Stimulated activated CD4-positive, alpha-beta T cell treated with anti-CD3 and anti-CD28 coated beads, TNF-alpha, amount 100 ng/mL, for 4 hours (primary cell): ENCODE measurements at regions not wholly inside any gene's neighbourhood (a gene's known extent, or its start where the extent isn't known, plus 50 kb on each side); places are given as distances from the start of the nearest gene placed in this dataset.

Experiments
- DNase-seq, 3 experiments: peaks; one replicate each; pipeline ENCODE4 v3.0.0-alpha.2; 2020; ENCODE audit warnings: low read depth in 3 of 3

DNA sequence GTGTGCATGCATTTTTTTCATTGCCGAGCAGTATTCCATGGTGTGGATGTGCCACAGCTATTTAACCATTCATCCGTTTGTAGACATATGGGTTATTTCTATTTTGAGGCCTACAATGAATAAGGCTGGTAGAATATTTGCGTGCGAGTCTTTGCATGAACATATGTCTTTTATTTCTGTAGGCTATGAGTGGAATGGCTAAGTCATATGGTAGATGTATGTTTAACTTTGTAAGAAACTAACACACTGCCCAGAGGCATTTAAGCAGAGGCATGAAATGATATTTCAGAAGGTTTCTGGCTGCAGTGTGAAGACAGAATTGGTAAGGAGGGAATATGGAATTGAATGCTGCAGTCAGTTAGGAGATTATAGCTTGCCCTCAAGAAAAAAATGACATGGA is 457.4 kb upstream of the CDH4 start:
- DNase-seq = no peak

DNA sequence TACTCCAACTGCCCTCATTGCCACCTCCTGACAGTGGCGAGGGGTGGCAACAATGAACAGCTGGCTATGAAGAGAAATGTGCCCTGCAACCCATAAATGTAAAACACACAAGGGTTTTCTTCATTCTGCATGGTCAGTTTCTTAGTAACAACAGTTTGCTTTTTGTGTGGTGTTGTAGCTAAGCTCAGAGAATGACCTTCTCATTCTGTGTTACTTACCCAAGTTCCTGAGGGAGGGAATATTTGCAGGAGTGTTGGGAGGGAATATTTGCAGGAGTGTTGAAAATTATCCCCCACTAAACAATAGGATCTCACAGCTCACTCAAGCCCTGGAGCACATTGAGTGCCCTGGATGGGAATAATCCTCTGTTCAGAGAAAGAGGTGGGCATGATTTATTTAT is 456.4 kb upstream of the CDH4 start:
- DNase-seq = no peak

DNA sequence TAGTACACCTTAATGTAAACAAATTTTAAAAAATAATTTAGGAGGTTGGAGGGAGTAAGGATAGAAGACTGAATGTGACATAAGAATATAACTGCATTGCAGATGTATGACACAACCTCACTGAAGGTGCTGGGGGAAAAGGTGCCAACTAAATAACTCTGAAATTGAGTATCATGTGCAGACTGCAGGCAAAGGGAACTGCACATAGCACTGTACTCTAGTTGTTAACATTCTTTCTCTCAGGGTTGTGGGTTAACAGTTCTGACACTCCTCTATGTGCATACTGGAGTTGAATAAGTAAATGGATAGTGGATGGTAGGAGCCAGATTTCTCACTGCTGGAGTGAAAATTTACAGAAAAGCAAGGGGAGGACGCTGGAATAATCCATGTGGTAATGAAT is 451.9 kb upstream of the CDH4 start:
- no peak for DNase-seq

DNA sequence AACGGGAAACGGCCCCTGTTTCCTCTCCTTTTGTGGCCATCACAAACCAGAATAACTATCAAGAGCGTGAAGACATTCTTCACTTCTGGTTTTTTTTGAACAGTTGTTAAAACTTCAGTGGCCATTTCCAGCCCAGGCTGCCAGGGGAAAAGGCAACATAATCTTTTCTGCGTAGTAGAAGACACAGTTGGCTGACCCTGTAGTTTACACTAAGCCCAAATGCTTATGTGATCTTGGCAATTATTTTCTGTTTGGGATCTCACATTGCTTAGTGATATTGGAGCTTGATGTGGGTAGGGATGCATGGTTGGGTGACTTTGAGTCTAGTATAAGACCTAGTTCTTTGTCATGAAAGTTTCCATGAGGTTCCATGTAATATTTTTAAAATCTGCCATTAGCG is 449.4 kb upstream of the CDH4 start:
- DNase-seq = no peak

DNA sequence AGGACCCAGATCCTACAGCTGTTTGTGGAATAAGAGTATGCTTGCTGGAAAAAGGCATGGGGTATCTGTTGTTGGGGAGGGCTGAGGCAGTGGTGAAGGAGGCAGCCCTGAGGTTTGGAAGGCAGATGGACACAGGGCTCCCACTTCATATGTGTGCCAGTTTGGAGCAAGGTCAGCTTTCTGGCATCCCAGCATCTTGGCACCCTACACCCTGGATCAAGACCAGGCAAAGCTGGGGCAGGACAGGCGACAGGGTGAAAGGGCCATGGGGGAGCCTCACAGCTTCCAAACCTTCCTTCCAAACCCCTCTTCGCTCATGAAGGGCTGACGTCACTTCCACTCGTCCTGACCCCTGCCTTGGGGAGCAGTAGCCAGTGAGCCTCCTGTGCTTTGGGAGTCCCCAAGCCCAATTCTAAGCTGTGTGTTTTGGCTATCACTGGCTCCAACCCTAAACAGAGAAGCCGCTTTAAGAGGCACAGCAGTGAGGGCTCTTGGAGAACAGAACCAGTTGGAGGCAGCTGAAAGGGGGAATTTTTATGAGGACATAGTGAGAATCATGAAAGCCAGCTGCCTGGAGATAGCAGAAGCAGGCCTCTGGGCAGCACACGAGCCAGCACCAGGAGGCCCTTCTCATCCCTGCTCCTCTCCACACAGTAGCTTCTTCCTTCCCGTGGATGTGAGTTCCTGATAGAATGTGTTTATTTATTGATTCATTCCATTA is 448.6 kb upstream of the CDH4 start:
- DNase-seq = no peak

DNA sequence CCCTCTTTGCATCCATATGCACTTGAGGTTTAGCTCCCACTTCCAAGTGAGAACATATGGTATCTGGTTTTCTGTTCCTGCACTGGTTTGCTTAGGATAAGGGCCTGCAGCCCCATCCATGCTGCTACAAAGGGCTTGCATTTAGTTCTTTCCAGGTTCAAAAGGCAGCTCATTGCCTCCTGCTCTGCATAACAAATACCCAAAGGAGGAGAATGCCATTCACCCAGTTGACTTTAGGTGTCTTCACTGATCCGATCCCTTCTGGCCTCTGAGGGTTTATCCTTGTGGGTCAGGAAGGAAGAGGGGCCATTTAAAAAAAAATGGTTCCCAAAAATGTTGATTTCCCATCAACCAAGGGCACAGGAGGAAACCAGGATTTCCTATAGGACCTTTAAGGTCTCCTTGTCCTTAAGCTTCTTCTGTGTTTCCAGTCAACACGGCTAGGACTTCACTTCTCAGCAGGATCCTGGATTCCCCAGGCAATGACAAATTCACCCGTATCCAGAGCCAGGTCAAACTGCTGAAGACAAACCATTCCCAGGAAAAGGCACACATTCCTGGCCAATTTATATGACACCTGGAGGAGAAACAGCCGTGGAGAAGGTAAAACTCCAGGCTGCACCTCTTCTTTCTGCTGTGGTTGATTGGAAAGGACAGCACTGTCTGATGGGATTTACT is 447.7 kb upstream of the CDH4 start:
- DNase-seq = no peak

DNA sequence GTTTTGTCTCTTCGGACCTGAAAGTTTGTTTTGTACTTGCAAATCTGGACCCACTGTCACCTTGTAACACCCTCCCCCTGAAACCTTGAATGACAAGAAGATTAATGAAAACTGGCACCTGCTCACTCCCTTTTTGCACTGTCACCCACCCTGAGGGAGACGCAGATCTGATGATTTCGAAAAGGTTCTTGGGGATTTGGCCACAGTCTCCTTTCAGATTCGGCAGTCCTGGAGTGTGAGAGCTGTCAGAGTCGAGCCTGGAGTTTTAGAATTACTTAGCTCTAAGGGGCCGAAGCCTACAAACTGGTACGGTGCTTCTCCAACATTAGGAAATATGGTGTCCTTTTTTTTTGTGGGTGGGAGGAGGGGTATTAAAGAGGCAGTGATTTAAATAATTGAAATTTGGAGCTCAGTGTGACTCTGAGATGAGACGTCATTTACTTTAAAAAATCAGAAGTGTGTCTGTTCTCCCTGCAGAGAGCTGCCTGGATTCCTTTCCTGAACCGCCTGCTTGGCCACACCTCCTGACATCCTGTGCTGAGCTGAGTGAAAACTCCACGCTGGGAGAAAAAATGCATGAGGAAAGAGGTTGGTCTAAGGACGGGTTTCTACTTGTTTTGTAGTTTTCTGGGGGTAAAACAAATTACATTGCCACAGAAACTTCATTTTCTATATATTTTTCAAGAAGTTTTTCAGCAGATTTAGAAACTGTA is 447.0 kb upstream of the CDH4 start:
- no peak for DNase-seq

DNA sequence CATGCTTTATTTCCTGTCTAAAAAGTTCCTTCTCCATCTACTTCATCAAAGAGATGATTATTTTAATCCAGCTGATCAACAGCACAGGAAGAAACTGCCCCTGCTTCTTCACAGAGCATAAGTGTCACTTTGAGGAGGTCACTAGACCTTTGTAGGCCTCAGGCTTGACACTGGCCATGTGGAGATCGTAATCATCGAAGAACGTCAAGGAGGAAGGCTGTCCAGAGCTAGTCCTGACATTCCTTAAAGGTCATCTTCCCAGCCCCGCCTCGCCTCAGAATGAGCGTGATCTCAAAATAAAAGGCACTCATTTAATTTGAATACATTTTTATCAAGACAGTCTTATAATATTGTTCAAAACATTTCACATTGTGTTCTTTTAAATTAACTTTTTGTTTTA is 445.7 kb upstream of the CDH4 start:
- DNase-seq = no peak

DNA sequence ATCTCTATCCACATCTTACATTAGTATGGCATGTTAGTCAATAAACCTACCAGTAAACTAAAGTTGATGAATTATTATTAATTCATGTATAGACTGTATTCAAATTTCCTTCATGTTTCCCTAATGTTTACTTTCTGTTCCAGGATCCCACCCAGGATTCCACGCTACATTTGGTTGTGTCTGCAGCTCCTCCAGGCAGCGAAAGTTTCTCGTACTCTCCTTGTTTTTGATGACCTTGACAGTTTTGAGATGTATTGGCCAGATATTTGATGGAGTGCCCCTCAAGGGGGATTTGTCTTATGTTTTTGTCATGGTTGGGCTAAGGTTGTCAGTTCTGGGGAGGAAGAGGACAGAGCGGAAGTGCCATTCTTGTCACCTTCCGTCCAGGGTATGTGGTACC is 445.2 kb upstream of the CDH4 start:
- no peak for DNase-seq

DNA sequence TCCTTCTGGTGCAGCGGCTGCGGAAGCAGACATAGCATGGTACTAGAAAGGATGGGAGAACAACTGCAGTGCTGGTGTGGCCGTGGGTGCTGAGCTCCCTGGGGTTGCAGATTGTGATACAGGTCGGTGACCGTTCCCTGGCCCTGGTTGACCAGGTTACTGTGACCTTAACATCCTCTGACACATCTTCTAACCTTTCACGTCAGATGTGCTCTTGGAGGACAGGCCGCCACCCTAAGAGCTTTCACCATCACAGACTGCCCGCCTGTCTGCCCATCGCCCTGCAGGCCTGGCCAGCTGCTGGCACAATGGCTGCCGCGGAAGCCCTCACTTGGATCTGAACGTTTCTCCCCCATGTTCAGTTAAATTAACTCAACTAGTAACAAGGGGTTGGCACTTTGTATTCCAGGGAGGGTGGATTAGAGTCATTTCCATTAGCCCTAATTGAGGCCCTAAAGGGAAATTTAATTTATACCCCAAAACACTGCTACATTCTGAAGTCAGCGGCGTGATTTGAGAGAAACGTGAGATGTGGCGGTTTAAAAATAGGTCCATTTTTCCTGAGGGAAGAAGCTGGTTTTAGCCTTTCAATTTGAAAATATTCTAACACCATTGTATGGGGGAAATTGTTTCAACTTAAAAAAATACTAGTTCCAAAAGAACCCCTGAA is 443.9 kb upstream of the CDH4 start:
- no peak for DNase-seq

DNA sequence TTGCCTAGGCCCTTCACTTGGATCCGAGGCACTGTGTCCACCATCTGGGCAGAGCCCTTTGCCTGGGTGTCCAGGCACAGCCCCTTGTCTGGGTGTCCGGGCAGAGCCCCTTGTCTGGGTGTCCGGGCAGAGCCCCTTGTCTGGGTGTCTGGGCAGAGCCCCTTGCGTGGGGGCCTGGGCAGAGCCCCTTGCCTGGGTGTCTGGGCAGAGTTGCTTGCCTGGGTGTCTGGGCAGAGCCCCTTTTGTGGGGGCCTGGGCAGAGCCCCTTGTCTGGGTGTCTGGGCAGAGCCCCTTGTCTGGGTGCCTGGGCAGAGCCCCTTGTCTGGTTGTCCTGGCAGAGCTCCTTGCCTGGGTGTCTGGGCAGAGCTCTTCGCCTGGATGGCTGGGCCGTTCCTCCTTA is 443.4 kb upstream of the CDH4 start:
- no peak for DNase-seq

DNA sequence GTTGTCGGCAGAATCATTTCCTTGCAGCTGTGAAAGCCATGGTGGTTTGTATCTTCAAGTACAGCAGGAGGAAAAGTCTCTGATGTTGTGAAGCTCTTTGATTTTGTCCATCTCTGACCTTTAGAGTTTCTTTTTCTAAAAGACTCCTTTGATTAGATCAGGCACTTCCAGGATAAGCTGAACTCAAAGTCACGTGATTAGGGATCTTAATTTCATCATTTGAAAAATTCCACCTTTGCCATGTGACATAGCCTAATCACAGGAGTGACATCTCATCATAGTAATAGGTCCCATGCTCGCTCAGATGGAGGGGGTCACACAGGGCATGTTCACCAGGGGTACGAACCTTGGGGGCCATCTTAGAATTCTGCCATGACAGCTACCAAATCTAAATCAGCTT is 441.5 kb upstream of the CDH4 start:
- no peak for DNase-seq

DNA sequence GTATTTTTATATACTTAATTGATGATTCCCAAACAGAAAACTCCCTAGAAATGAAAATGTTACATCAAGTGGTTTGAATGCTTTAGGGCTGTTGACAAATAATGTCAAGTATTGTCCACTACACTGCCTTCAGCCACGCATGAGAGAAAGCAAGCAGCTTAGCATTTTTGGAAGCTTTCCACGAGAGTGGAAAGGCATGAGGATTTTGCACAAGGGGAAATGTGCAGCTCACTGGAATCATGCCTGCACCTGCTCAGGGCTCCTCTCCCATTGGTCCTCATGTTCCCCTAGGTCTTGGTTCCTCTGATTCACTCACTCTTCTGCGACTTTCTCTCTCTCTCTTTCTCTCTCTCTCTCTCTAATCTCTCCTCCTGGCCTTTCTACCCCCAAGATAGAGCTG is 439.5 kb upstream of the CDH4 start:
- no peak for DNase-seq

DNA sequence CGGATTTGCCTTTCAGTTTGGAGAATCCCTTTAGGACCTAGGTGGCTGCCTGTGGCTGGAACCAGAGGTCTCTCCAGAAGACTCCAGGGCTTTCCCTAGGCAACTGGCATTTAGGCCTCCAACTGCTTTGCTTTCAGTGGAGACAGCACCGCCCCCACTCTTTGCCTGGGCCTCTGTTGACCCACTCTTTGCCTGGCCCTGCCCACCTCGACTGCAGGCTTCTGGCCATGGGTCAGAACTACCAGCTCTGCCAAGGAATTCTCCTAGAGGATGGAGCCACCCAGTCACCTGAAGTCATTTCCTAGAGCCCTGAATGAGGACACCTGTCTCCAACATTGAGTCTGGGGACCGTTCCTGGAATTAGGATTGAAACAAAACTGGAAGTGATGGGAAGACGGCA is 439.0 kb upstream of the CDH4 start:
- DNase-seq = no peak

DNA sequence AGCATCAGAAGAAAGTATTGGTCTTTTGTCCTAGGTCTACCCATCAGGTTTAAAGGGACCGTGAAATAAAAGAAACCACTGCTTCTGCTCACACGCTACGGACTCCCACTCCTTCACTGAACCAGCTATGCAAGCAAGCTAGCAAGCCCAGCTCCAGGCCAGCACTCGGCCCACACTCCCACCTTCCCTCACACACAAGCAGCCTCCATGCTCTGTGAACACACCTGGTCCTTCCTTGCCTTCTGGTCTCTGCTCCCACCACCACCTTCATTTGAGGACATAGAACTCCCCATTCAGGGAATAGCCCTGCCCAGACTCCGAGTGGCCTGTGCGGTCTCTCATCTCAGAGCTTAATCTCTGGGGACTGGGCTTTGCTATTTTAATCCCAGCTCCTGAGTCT is 436.4 kb upstream of the CDH4 start:
- no peak for DNase-seq

DNA sequence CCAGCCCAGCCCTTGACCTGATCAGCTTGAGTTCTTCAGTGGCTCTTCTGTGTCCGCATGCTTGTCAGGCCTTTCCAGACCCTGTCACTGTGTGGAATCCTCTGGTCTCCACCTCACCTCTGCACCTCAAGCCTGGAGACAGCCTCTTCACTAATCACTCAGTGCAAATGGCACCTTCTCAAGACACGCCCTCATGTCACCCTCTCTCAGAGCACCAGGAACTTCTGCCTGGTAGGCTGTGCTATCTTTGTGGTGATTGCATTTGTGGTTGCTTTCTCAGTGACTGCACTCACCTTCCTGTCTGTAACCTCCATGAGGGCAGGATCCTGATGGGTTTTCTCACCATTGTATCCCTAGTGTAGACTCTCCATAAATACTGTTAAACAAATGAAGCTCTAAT is 435.2 kb upstream of the CDH4 start:
- no peak for DNase-seq

DNA sequence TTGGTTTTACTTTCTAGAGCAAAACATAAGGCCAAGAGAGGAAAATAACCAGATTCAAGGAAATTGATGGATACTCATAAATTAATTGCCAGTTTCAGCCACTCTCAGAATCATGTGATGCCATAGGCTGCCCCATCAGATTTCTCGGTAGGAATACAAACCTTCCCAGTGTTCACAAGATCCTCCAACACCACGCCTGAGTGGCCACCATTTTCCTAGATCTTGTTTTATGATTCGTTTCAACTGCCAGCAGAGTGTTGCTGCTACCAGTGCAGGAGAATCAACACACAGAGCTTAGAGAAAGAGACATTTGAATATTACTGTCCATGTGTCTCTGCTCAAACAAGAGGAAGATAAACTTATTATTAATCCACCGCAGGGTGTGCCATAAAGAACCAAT is 434.2 kb upstream of the CDH4 start:
- no peak for DNase-seq

DNA sequence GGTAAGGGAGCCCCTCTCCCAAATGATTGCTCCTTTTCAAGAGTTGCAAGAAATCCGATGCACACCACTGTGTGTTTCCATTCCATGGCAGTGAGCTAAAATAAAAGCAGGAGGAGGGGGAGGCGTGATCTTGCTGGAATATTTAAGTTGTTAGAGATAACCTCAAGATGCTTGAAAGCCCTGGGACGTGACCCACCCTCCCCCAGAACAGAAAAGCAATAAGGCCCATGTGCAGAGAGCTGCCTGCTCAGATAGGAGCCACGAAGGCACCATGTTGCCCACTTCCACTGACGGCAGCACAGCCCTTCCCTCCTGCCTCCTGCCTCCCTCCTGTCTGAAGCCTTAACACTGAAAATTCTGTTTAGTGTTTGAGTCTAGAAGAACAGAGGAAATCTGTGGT is 432.6 kb upstream of the CDH4 start:
- no peak for DNase-seq

DNA sequence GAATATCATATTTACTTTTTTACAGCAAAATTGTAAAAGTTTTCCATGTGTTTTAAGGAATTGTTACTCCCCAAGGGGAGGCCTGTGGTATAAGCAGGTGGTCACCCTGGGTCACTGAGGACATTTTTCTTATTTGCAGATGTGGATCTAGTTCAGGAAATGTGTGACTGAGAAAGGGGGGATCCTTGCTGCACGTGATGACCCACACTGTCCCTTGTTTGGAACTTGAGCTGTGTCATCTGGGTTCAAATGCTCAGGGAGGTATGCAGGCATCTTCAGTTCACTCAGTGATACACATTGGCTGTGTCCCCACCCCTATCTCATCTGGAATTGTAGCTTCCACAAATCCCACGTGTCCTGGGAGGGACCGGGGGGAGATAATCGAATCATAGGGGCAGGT is 431.9 kb upstream of the CDH4 start:
- no peak for DNase-seq

DNA sequence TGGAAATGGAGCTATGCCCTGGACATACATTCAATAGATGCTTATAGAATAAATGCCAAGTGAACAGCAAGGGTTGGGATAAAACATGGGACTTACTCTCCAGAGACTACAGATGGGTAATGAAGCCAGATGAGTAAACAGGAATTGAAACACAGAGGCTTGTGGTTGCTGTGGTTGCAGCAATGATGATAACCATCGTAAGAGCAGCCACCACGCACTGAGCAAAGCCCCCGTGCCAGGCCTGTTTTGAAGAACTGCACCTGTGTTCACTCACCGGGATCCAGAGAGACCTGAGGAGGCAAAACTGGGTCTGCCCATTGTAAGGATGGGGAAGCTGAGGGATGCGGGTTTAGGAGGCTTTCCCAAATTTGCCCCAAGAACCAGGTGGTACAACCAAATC is 431.1 kb upstream of the CDH4 start:
- no peak for DNase-seq

DNA sequence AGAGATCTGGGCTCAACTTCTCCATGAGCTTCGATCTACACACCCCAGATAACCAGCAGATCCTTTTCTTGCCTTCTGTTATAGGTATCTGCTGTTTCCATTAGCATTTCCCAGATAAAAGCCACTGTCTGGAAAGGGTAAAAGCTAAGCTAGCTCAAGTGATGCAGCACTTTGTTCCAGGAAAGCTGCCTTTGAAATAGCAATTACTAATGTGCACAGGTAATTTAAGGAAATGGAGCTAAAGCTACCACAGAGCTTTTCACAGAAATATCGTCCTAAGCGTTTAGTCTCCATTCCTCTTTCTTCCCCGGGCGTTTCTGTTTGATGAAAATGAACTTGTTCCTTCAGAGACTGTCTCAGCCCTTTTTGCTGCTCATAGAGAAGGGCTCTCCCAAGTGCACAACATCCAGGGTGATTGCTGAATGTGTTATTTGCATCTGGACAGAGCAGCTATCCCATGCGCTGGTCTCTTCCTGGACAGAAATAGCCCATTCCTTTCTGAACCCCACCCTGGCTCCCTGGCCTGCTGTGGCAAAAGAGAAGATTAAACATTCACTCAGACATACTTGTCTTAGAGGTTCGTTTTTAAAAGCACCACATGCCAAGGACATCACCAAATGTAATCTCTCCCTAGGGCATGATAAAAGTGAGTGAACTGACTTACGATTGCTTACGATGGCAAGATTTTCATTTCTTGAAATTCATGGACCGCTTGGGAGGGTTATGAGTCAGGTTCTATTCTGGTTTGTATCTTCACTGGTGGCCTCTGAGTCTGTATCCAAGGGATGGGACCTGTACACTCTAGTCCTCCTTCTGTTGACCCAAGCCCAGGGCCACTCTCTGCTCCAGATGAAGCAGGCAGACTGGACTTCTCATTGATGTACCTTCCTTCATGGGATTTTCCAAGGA is 429.1 kb upstream of the CDH4 start:
- DNase-seq = no peak

DNA sequence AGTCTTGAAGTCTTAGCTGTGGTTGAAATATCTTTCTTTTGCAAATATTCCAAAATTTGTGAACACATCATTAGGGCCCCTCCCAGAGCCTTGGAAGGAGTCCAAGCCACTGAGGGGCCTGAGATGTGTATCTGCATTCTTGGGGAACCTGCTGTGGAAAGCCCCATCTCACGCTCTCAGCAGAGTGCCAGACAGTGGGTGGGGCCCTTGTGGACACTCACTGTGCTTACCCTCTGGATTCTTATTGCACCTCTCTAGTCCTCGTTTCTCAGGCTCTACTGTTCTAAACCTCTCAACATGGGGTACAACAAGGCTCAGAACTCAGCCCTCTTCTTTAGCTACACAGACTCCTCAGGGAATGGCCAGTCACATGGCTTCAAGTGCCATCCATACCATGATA is 416.2 kb upstream of the CDH4 start:
- DNase-seq = no peak
